ENCODE measurements at regions not wholly inside any gene's neighbourhood (a gene's known extent, or its start where the extent isn't known, plus 50 kb on each side); places are given as distances from the start of the nearest gene placed in this dataset.

- DNase-seq (ENCODE audit: low spot score) = no peak
These were observed 635.4 kb downstream of the BRD1 start for GRCh38 chr22:49192180-49192856.

GRCh38 chr22:49191506-49191980 is 636.1 kb downstream of the BRD1 start:
- no peak for DNase-seq (ENCODE audit: low spot score)

- no peak for DNase-seq (ENCODE audit: low spot score)
These were observed 636.7 kb downstream of the BRD1 start for GRCh38 chr22:49190816-49191505.

- no peak for DNase-seq (ENCODE audit: low spot score)
These were observed 637.8 kb downstream of the BRD1 start for GRCh38 chr22:49189871-49190270.

GRCh38 chr22:49188591-49188990 is 639.1 kb downstream of the BRD1 start:
- DNase-seq (ENCODE audit: low spot score) = no peak

- DNase-seq (ENCODE audit: low spot score) = no peak
These were observed 639.6 kb downstream of the BRD1 start for GRCh38 chr22:49188091-49188490.

- no peak for DNase-seq (ENCODE audit: low spot score)
These were observed 640.9 kb downstream of the BRD1 start for GRCh38 chr22:49186762-49187161.

GRCh38 chr22:49186293-49186692 is 641.4 kb downstream of the BRD1 start:
- no peak for DNase-seq (ENCODE audit: low spot score)

GRCh38 chr22:49185312-49185969 is 642.2 kb downstream of the BRD1 start:
- DNase-seq (ENCODE audit: low spot score) = no peak

GRCh38 chr22:49184736-49185135 is 642.9 kb downstream of the BRD1 start:
- no peak for DNase-seq (ENCODE audit: low spot score)

GRCh38 chr22:49183826-49184216 is 643.9 kb downstream of the BRD1 start:
- no peak for DNase-seq (ENCODE audit: low spot score)

GRCh38 chr22:49183208-49183825 is 644.4 kb downstream of the BRD1 start:
- DNase-seq (ENCODE audit: low spot score) = no peak

GRCh38 chr22:49182416-49182815 is 645.3 kb downstream of the BRD1 start:
- no peak for DNase-seq (ENCODE audit: low spot score)

GRCh38 chr22:49181942-49182341 is 645.7 kb downstream of the BRD1 start:
- DNase-seq (ENCODE audit: low spot score) = no peak

GRCh38 chr22:49181431-49181830 is 646.2 kb downstream of the BRD1 start:
- DNase-seq (ENCODE audit: low spot score) = no peak

- DNase-seq (ENCODE audit: low spot score) = no peak
These were observed 647.0 kb downstream of the BRD1 start for GRCh38 chr22:49180683-49181024.

GRCh38 chr22:49179886-49180682 is 647.6 kb downstream of the BRD1 start:
- no peak for DNase-seq (ENCODE audit: low spot score)

- DNase-seq (ENCODE audit: low spot score) = no peak
These were observed 648.5 kb downstream of the BRD1 start for GRCh38 chr22:49179175-49179574.

GRCh38 chr22:49178246-49179005 is 649.2 kb downstream of the BRD1 start:
- no peak for DNase-seq (ENCODE audit: low spot score)

- DNase-seq (ENCODE audit: low spot score) = no peak
These were observed 650.0 kb downstream of the BRD1 start for GRCh38 chr22:49177666-49178065.

GRCh38 chr22:49176956-49177355 is 650.7 kb downstream of the BRD1 start:
- DNase-seq (ENCODE audit: low spot score) = no peak
